ENCODE measurements at regions not wholly inside any gene's neighbourhood (a gene's known extent, or its start where the extent isn't known, plus 50 kb on each side); places are given as distances from the start of the nearest gene placed in this dataset.

DNA sequence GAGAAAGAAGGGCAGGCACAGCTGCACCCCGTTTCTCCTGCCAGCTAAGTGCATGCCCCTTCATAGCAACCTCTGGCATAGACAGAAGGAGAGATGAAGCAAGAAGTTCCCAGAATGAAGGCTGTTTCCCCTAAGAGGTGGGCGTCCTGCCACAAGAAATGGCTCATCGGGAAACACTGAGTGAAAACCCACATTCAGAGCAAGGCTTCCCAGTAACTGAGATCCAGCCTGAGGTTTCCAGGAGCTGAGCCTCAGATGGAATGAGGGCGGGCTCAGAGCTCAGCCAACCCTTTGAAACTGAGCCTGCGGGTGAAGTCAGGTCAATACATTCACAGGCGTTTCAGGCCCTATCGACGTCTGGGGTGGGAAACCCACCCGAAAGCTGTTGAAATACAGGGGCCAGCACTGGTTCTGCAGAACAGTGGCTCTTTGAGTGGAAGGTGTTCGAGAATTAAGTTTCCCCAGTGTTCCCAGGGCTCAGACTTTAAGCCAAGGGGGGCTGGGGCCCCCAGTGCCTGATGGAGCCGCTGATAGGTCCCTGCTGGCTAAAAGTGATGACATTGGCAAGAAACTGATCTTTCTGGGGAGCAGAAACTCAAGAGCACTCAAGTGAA lies 510.2 kb downstream of the RPS24 start:
- DNase-seq (ENCODE audit: low read depth): peak; percentile 40

DNA sequence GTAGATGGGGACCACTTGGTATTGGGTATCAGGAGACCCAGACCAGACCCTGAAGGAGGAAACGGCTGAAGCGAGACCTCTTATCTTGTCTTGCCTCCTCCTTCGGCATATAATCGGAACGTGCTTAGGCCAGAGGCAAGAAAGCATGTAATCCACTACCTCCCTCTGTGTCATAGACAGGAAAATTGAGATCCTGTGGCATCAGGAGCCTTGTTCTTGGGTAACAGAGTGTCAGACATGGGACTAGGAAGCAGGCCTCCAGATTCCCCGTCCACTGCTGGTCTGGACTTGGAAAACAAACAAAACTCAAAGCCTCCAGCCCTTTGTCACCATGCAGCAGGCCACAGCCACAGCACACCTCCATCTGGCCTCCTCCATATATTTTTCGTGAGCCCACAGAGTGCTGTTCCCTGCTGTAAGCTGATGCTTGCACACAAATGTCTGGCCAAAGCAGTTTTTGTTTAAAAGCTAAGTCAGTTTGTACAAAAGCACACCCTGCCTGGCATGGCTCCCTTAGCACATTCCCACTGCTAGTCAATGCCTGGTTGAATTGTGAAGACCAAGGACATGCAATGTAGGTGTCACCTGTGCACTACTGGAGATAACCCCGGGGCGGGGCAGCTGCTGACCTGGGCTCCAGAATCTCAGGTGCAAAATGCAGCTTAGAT lies 510.9 kb downstream of the RPS24 start:
- no peak for DNase-seq (ENCODE audit: low read depth)

DNA sequence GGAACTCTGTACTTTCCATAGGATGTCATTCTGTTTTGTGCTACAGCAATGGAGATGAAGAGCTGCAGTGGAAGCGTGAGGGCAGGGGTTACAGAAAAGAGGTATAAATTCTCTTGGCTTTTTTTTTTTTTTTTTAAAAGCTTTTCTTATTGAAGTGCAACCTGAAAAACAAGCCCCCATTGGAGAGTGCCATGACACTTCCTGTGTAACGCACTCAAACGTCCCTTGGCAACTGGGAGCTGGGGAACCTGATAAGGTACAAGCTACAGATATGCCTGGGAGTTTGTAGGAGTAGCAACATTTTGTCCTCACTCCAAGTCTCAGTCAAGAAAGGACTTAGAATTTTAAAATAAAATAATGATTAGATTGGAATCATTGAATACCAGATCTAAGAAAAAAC lies 512.1 kb downstream of the RPS24 start:
- no peak for DNase-seq (ENCODE audit: low read depth)

DNA sequence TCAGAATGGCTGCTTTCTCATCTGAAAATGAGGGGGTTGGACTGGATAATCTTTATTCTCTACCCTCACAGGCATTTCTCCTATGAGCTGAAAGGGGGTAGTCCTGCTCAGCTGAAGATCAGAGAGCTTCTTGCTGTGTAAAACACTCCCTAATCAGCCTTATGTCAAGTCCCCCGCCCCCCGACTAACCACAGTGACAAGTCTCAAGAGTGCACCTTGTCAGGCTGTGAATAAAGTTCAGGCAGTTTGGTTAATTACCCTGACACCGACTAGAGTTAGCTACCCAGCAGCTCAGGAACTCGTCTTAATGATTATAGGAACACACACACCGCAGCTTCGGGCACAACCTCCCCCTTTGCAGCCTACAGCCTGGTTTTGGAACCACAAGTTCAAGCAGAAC lies 513.7 kb downstream of the RPS24 start:
- no peak for DNase-seq (ENCODE audit: low read depth)

DNA sequence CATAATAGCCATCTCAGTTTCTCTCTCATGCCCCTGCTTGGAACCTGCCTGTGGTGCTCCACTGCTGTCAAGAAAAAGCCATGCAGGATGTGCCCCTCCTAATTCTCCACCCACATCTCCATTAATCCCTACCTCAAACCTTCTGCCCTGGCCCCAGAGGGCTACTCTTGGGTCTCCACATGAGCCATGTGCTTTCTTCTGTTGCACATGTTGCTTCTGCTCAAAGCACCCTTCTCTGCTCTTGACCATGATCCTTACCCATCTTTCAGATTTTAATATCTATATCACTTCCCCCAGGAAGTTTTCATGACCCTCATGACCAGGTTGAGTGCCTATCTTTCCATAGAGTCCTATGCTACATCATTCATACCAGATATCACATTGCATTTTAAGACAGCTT lies 514.2 kb downstream of the RPS24 start:
- DNase-seq (ENCODE audit: low read depth): no peak

DNA sequence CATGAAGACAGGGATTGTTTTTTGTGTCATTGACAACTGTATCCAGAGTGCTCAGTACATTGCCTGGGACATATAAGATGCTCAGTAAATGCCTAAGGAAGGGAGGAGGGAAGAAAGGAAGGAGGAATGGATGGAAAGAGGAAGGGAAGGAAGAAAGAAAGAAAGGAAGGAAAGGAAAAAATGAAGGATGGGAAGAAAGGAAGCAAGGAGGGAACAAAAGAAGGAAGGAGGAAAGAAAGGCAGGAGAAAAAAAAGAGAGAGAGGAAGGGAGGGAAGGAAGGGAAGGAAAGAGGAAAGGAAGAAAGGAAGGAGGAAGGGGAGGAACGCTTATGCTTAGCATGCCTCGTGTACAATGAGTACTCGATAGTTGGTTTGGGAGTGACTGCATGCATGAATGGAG lies 514.7 kb downstream of the RPS24 start:
- no peak for DNase-seq (ENCODE audit: low read depth)

DNA sequence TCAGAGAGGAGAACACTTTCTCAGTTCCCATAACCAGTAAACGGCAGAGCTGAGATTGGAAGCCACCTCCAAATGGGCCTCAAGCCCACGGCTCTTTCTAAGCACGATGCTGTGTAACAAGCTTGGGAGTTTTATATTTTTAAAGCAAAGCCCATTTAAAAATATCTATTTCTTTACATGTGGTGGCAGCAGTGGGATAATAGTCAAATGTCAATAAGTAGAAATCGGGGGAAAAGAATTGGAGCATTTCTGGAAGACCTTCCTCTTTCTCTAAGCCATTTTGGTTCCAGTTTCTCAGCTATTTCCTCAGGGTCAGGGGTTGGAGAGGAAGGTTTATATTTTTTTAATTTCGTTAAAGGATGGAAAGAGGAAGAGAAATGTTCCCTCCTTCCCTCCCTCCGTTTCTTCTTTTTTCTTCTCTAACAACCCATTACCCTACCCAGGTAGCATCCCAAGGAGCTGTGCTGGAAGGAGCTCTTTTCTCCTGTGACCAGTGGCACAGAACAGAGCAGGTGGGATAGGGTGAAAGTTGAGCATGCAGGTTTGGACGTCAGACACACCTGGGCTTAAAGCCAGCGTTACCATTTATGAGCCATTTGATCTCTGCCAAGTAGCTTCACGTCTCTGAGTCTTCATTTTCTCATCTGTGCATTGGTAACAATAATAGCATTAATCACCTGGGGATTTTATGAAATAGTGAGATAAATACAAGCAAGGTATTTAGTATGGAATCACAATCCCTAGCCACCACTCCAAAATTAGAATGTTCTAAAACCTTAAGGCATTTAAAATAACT lies 515.7 kb downstream of the RPS24 start:
- DNase-seq (ENCODE audit: low read depth): no peak

DNA sequence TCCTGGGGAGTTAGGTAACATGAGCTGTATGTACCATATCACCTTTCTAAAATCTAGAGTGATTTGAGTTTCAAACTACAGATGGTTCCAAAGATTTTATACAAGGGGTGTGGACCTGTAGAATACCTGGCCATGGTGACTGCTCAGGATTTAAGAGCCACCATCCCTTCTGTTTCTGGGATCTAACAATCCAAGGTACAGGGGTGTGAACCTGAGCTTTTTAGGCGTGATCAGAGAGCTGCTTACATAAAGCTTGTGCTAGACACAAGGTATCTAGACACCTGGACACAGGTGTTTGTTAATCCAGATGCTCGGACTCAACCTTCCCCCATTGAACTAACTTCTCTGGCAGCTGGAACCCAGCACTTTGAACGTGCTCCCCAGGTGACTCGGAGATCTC lies 516.4 kb downstream of the RPS24 start:
- no peak for DNase-seq (ENCODE audit: low read depth)

DNA sequence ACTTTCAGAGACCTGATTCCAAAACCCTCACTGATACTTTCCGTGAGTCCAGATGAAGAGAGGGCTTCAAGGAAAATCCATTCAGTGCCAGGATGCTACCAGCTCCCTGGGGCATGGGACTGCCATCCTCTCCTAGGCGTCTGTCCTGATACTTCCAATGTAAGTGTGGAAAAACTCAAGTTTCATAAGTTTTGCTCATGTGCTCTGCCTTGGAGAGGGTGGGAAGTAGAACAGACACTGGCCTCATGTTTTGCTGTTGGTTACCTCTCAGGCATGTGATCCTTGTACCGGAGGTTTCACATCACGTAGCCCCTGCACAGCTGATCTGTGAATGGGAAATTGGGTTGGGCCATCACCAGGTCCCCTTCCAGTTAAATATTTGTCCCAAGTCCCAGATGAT lies 517.1 kb downstream of the RPS24 start:
- no peak for DNase-seq (ENCODE audit: low read depth)

DNA sequence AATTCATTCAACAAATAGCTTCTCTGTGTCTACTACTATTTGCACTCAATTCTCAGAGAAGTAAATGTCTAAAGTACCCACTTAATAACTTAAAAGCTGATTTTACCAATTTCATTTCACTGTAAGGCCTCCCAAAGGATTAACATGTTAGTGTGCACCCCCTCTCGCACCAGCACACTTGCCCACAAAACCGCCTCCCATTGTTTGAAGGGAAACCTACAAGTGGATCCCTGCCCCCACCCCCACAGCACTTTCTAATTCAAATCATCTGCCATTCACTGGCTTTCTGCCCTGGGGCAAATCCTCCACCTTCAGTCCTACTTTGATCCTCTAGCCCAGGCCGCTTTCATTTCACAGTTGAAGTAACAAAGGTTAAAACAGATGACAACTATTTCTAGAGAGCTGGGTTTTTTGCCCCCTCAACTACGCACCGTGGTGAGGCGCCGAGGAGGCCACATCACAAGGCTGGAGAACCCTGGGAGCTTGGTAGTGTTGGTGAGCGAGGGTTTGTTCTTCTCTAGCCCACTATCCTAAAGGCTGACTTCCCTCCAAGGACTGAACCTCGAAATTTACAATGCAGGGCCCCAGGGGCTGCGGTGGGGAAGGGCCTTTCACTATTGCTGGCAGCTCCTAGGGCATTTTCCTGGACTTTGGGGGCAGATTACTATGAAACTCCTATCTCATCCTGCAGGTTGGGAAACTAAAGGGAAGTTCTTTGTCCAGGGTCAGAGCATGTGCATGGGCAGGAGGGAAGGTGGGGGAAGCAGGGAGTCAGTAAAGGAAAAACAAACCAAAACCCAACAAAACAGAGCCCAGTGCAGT lies 517.4 kb upstream of the ZMIZ1 start:
- no peak for DNase-seq (ENCODE audit: low read depth)

DNA sequence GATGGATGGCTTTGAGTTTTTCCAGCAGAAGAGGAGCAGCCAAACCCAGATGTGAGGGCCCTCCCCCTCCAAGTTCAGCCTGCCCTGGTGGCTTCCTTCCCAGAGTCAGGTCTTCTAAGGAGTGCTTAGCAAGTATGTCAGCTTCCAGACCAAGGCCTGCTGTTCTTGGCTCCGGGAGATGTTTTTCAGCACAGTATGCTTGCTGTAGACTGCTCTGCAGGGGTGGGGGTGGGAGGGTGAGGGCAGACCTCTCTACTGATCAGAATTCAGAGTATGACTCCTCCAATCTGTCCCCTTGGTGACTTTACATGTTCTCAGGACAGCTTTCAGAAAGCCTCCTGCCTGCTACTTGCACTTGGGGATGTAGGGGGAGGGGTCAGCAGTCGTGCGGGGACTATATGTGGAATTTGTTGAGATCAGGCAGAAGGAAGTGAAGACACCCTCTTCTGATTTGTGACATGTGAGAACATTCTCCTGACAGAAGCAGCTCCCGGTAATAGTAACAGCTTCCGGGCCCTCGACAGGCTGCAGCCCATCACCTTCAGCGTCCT lies 516.4 kb upstream of the ZMIZ1 start:
- no peak for DNase-seq (ENCODE audit: low read depth)

DNA sequence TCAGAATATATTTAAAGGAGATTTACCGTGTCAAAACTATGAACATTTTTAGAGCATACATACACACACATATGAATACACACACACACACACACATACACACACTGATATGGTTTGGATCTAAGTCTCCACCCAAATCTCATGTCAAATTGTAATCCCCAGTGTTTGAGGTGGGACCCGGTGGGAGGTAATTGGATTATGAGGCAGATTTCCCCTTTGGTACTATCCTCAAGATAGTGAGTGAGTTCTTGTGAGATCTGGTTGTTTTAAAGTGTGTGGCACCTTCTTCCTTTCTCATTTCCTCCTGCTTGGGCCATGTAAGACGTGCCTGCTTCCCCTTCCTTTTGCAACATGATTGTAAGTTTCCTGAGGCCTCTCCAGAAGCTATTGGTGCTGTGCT lies 515.0 kb upstream of the ZMIZ1 start:
- DNase-seq (ENCODE audit: low read depth): no peak

DNA sequence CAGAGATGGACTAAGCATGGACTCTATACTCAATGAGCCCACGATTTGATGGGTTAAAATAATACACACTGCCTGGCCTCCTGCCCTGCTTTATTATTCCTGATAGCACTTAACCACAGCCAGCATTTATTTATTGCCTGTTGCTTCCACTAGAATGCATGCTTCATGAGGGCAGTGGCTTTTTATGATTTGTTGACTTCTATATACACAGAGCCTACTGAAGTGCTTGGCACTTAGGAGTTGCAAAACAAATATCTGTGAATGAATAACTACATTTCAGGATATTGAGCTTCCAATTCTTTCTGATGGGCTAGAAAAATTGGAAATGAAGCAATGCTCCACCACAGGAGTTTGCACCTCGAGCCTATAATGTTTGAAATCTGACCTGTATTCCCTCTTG lies 513.6 kb upstream of the ZMIZ1 start:
- no peak for DNase-seq (ENCODE audit: low read depth)

DNA sequence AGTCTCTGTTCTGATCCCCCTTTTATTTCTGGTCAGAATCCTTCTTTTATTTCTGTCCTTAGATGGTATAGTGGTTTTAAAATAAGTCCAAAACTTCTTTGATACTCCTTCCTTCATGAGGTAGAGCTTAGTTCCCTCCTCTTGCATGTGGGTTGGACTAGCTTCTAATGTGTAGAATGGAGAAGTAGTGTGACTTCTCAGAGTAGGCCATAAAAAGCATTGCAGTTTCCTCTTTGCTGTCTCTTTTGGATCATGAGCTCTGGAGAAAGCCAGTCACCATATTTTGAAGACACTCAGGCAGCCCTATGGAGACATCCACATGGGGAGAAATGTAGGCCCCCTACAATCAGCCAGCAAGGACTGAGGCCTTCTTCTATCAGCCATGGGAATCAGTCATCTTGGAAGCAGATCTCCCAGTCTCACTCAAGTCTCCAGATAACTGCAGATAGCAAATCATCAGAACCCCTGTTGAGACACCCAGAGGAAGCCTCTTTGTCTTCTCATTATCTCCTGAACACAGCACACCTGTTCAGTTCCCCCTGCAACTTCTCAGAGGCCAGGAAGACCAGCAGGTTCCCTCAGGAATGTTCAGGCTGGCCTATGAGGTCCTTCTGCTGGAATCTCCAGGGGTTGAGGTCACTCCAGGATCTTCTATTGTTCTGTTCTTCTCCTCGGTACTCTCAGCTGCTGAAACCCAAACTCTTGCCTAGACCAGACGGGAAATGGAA lies 511.9 kb upstream of the ZMIZ1 start:
- DNase-seq (ENCODE audit: low read depth): no peak

DNA sequence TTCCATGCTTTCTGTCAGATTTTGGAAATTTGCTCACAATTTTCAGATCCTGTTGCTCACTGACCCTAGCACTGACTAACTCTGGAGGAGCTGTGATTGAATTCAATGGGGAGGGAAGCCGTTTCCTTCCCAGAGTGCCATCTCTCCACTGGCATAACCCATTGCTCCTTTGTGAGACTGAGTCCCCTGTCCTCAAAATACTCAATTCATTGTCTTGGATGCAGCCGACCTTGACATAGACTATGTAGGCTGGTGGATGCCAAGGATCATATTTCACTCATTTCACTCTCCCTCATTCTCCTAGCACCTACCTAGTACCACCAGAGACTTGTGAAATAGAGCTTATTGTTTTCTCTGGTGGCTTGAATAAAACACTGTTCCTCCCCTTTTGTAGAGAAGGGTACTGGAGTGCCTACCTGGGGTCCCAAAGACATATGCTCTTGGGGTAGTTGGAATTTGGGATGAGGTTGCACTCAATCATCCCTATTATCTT lies 511.3 kb upstream of the ZMIZ1 start:
- no peak for DNase-seq (ENCODE audit: low read depth)

DNA sequence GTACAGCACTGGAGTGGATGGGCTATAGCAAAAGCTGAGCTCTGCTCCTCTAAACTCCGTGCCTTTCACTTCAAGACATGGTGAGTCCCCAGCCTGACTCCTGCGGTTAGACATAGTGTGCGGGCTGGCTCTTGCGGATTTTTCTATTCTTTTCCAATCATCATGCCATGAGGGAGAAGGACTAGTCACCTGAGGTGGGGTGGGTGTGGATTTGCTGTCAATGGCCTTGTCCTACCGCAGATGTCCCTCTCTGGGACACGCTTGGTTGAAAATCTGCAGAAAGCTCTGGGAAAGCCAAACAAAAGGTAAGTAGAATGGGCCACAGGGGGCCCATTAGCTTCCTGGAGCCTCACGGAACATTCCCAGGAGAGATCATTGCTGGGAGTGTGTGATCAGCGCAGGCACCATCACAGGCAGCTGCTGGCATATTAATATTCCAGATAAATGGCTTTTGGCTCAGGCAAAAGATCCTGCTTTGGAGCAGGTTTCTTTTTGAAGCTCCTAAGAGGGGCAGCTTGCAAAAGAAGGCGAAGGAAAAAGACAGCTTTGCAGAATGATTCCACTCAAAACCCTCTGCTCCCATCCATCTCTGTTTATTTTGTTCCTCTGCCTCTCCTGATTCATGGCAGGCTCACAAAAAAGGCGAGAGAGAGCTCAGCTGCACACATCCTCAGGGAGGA lies 509.0 kb upstream of the ZMIZ1 start:
- DNase-seq (ENCODE audit: low read depth): no peak

DNA sequence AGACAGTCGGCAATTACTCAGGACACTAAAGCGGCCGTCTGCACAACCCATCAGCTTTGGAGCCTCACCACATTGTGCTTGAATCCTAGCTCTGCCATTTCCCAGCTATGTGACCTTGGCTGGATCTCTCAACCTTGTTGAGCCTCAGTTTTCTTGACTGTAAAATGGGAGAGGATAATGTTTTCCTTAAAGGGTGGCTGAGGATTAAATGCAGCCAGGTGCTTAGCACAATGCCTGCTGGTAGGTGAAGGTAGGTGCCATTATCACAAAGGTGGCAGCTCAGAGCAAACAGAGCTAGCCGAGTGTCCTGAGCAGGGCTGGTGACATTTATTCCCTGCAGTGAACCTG lies 508.5 kb upstream of the ZMIZ1 start:
- DNase-seq (ENCODE audit: low read depth): no peak

DNA sequence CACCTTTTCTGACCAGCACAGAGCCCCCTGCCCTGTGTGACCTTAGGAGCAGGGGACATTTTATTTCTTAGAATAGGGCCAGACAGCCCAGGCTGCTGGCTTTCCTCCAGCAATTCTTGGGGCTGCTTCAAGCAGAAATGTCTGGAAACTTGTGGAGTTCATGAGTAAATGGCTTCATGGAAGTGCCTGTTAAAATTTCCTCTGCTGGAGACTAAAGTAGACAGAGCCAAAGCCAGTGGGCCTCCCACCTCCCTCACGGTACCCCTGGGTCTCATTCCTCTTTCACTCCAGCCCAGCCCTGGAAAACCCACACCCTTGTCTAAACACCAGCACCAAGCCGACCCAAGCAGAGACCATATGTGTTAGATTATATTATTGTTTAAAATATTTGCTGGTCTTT lies 505.5 kb upstream of the ZMIZ1 start:
- no peak for DNase-seq (ENCODE audit: low read depth)

DNA sequence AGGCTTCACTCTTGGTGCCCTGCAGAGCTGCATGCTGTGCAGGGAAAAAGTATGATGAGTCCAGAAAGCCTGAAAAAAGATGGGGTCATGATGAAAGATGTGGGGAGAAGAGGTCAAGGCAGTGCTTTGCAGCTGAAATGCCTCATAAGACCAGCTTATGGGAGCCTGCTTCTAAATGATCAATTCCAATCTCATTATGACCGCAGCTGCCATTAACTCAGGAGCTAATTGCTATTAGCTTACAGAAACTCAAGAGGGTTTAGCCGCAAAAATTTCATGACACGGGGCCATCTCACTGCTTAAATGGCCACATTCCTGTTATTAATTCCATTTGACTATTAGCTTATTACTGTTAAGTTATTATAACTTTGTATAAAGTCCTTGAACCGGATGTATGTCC lies 502.9 kb upstream of the ZMIZ1 start:
- no peak for DNase-seq (ENCODE audit: low read depth)

DNA sequence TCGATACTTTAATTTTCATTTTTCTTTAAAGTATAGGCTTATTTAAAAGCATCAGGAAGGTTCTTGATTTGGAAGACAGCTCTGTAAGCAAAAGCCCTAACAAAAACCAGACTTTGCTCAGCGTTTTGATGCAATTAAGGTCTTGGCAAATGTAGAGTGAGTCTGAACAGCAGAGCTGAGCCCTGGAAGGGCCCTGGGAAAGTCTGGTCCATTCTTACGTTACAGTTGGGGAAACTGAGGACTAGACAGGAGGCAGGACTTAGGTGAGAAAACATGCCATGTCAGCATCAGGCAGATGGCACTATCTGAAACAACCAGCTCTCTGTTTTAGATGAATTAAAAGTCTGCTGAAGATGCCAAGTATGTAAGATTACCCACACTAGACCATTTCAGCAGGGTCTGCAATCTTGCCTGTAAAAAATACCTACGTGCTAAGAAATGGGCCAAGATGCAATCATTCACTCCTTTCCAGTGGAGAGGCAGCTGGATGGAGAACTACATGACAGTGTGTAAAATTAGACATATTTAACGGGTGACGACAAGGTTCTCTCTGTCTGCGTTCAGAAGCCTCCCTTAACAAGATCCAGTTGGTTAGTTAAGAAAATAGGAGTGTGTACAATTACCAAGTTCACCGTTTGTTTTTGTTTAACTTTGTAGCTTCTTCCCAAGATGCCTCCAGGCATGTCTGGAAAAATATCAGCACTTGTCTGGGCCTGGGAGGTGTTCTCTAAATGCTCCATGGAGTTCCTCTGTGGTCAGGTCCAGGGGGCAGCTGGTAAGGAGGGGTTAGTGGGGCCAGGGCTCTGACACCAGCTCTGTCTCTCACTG lies 502.3 kb upstream of the ZMIZ1 start:
- DNase-seq (ENCODE audit: low read depth): no peak

Measured in non-pigmented ciliary epithelial cell (primary cell).